ENCODE measurements at regions not wholly inside any gene's neighbourhood (a gene's known extent, or its start where the extent isn't known, plus 50 kb on each side); places are given as distances from the start of the nearest gene placed in this dataset.

DNA sequence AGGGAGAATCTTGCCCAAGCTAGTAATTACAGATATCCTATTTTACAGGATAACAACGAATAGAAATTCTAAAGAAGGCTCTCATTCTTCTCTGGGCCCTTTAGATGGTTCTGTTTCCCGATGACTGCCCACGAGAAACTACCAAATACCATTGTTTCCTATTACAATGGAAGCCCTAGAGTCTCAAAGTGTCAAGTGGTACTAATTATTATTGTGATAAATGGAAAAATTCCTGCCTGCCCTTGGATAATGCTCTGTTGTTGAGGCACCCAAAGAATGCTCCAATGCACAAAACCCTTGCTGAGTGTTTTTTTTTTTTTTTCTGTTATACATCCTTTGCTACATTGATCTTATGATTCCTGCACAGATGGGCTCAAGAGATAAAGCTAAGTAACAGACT is 504.5 kb downstream of the XPNPEP1 start:
- 75 to 77% (median 76%) methylated on average over 3 of the region's 3 CpGs for WGBS, 4 donors
- H3K9me3 ChIP-seq = no peaks in the 10 kb centered on the region

DNA sequence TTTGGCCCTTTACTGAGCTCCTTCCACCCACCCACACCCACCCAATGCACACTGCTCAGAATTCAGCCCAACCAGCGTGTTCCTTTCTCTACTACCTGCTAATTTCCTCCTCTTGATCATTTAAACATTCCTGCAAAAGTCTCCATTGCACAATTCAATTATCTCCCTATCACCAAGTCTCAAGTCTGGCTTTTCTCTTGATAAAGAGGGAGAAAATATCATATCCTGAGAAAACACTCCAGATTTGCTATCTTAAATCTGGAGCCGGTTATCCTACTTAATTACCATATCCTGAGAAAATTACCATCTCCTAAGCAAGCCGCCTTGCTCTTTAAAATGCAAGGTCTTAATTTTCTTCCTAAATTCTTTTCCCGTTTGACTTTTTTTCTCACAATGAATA is 505.5 kb downstream of the XPNPEP1 start:
- no peak for DNase-seq
- H3K4me1 ChIP-seq = no peaks in the 10 kb centered on the region
- no peak for ATAC-seq
- WGBS, 4 donors = 38 to 42% (median 40%) methylated on average over 4 of the region's 4 CpGs
- TF ChIP-seq, protein P1, sequence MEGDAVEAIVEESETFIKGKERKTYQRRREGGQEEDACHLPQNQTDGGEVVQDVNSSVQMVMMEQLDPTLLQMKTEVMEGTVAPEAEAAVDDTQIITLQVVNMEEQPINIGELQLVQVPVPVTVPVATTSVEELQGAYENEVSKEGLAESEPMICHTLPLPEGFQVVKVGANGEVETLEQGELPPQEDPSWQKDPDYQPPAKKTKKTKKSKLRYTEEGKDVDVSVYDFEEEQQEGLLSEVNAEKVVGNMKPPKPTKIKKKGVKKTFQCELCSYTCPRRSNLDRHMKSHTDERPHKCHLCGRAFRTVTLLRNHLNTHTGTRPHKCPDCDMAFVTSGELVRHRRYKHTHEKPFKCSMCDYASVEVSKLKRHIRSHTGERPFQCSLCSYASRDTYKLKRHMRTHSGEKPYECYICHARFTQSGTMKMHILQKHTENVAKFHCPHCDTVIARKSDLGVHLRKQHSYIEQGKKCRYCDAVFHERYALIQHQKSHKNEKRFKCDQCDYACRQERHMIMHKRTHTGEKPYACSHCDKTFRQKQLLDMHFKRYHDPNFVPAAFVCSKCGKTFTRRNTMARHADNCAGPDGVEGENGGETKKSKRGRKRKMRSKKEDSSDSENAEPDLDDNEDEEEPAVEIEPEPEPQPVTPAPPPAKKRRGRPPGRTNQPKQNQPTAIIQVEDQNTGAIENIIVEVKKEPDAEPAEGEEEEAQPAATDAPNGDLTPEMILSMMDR (IDR thresholded peaks at IDR 0.05) = no peak
- TF ChIP-seq POLR2A (IDR thresholded peaks at IDR 0.05) = no peak
- H3K27ac ChIP-seq = no peak overlapping the region
- H3K9me3 ChIP-seq = no peaks in the 10 kb centered on the region
- H3K4me3 ChIP-seq = no peak overlapping the region
- no peaks in the 10 kb centered on the region for H3K36me3 ChIP-seq
- H3K27me3 ChIP-seq = no peaks in the 10 kb centered on the region
- intact Hi-C loops (cut with DNase I) = no loop called here

More for the DNA sequence above, 504.5 kb downstream of the XPNPEP1 start:
- H3K27ac ChIP-seq = no peak overlapping the region
- TF ChIP-seq, protein P1 (IDR thresholded peaks at IDR 0.05) = no peak
- TF ChIP-seq POLR2A (IDR thresholded peaks at IDR 0.05) = no peak
- no peaks in the 10 kb centered on the region for H3K4me1 ChIP-seq
- DNase-seq = no peak
- H3K4me3 ChIP-seq = no peak overlapping the region
- no peaks in the 10 kb centered on the region for H3K36me3 ChIP-seq
- ATAC-seq = no peak
- intact Hi-C loops (cut with DNase I) = no loop called here
- H3K27me3 ChIP-seq = no peaks in the 10 kb centered on the region

DNA sequence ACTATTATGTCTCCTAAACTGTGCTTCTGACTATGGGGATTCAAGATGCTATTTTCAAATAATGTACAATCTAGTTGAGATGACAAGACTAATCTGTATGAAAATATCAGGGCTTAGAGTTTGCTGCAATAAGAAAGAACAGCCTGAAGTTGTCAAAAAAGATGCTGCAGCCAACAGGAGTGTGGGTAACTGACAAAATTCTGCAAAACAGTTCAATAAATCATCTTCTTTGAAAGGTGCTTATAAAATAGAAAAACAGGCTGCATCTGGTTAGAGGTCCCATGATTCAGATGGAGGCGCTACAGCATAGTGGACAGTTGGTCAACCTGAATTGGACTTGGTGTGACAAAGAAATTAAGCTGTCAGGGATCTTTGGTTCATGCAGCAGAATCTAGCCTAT is 511.0 kb downstream of the XPNPEP1 start:
- TF ChIP-seq, protein P1 (IDR thresholded peaks at IDR 0.05) = no peak
- TF ChIP-seq POLR2A (IDR thresholded peaks at IDR 0.05) = no peak
- H3K27me3 ChIP-seq = no peaks in the 10 kb centered on the region
- H3K4me3 ChIP-seq = no peak overlapping the region
- no peaks in the 10 kb centered on the region for H3K4me1 ChIP-seq
- no peaks in the 10 kb centered on the region for H3K9me3 ChIP-seq
- ATAC-seq = no peak
- H3K36me3 ChIP-seq = no peaks in the 10 kb centered on the region
- no peak for DNase-seq
- intact Hi-C loops (cut with DNase I) = no loop called here
- 85 to 96% (median 91%) methylated on average over 1 of the region's 1 CpG for WGBS, 4 donors
- no peak overlapping the region for H3K27ac ChIP-seq

DNA sequence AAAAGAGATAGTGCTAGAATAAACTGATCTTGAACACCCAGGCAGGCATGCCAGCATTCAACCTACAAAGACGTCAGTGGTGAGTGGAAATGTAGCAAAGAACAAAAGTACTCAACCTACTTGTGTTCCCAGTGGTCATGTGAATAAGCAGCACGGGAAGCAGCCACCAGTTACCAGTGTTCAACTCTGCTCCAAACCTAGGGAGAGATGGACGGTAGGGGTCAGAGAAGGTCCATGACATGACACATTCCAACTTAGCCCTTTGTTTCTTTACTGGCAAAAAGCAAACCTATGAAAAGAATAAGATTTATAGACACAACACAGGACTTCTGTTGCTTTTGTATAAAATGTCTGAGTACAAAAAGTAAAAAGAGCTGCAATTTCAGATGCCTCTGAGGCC is 511.4 kb downstream of the XPNPEP1 start:
- Histone ChIP-seq H3K4me1 (no peaks in the 10 kb centered on the region), H3K36me3 (no peaks in the 10 kb centered on the region), H3K4me3 (no peak overlapping the region), H3K9me3 (no peaks in the 10 kb centered on the region), H3K27me3 (no peaks in the 10 kb centered on the region), H3K27ac (no peak overlapping the region)
- ATAC-seq = no peak
- 25 to 40% (median 37%) methylated on average over 3 of the region's 3 CpGs for WGBS, 4 donors
- intact Hi-C loops (cut with DNase I) = no loop called here
- no peak for DNase-seq
- TF ChIP-seq, protein P1 (IDR thresholded peaks at IDR 0.05) = no peak
- no peak for TF ChIP-seq POLR2A (IDR thresholded peaks at IDR 0.05)

All from heart left ventricle (tissue), 16 donors.